Karpas-422 (cell line): ENCODE measurements at regions not wholly inside any gene's neighbourhood (a gene's known extent, or its start where the extent isn't known, plus 50 kb on each side); places are given as distances from the start of the nearest gene placed in this dataset.

Experiments used
- DNase-seq: peaks from one replicate; pipeline ENCODE4 v3.0.0-alpha.2; 2015
- H2AFZ ChIP-seq: fragments of 200-600 bp; sonication (generic); 2 replicates; pipeline ENCODE4 v1.6.1; 2014; ENCODE audit warnings: antibody characterized with exemption, low read length, mixed read lengths
- H3K27ac ChIP-seq: fragments of 200-600 bp; sonication (generic); 2 replicates; pipeline ENCODE4 v1.5.1; 2014; ENCODE audit warnings: mild to moderate bottlenecking, low read length, moderate library complexity
- H3K27me3 ChIP-seq: fragments of 200-600 bp; sonication (generic); 2 replicates; pipeline ENCODE4 v1.6.1; 2014; ENCODE audit warnings: low read length, mixed read lengths
- H3K36me3 ChIP-seq: fragments of 200-600 bp; sonication (generic); 2 replicates; pipeline ENCODE4 v1.6.1; 2014; ENCODE audit warnings: low read length, mixed read lengths; ENCODE audit not compliant: insufficient read depth
- H3K4me1 ChIP-seq: fragments of 200-600 bp; sonication (generic); 2 replicates; pipeline ENCODE4 v1.6.1; 2014; ENCODE audit warnings: mild to moderate bottlenecking, low read length, mixed read lengths
- H3K4me2 ChIP-seq: fragments of 200-600 bp; sonication (generic); 2 replicates; pipeline ENCODE4 v1.6.1; 2014; ENCODE audit warnings: low read length, low read depth, mild to moderate bottlenecking; ENCODE audit not compliant: poor library complexity, severe bottlenecking
- H3K4me3 ChIP-seq: fragments of 200-600 bp; sonication (generic); 2 replicates; pipeline ENCODE4 v1.5.1; 2014; ENCODE audit warnings: mild to moderate bottlenecking, antibody characterized with exemption, low read length, mixed read lengths
- H3K79me2 ChIP-seq: fragments of 200-600 bp; sonication (generic); 2 replicates; pipeline ENCODE4 v1.6.1; 2014; ENCODE audit warnings: mild to moderate bottlenecking, low read length, mixed read lengths
- H3K9ac ChIP-seq: fragments of 200-600 bp; sonication (generic); 2 replicates; pipeline ENCODE4 v1.6.0; 2014; ENCODE audit warnings: low read length
- H3K9me2 ChIP-seq: fragments of 200-600 bp; sonication (generic), shearing (Covaris generic); replicated peaks from 2 replicates; pipeline ENCODE4 v1.6.0; 2014; ENCODE audit warnings: mild to moderate bottlenecking, low read length, moderate library complexity; ENCODE audit not compliant: insufficient read depth
- H3K9me3 ChIP-seq: fragments of 300-700, 200-600 bp; sonication (generic); 2 replicates; pipeline ENCODE4 v1.6.1; 2014; ENCODE audit warnings: low read length, mixed read lengths
- H4K20me1 ChIP-seq: fragments of 200-600 bp; sonication (generic); 2 replicates; pipeline ENCODE4 v1.6.1; 2014; ENCODE audit warnings: mild to moderate bottlenecking, antibody characterized with exemption, low read length, low read depth; ENCODE audit not compliant: insufficient read depth

DNA sequence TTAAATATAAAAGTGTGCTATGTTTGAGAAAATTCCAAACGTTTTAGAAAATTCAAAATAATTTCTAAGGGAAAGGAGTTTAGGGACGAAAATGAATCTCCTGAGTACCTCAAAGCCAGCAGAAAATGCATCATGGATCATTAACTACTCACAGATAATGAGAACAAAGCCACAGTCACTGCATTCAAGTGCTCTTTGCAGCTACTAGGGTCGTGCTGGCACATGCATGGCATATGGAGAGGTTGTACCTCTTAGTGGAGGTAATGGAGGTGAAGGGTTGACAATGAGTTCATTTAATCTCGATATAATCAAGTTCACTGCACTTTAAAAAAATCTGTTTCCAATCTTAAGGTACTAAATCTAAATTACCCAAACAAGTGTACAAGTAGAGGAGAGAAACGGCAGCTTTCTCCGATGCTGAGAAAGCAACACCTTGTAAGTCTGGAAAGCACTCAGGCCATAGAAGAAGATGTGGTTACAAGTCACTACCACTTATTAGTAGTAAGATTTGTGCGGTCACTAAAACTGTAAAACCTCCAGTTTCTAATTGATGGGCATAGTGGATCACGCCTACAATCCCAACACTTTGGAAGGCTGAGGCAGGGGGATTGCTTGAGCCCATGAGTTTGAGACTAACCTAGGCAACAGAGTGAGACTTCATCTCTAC is 261.1 kb upstream of the ANO3 start:
- Histone ChIP-seq H3K79me2 (peaks cover 13% of the 10 kb centered on the region), H3K4me1 (peaks cover 27% of the 10 kb centered on the region), H3K27ac (no peak overlapping the region), H3K9ac (no peak overlapping the region), H2AFZ (no peak overlapping the region), H3K4me3 (no peak overlapping the region), H3K4me2 (no peak overlapping the region), H3K27me3 (no peaks in the 10 kb centered on the region), H3K36me3 (0 out of 2 replicates have a peak, but pooled peaks cover 7% of the 10 kb centered on the region), H4K20me1 (no peaks in the 10 kb centered on the region), H3K9me3 (no peaks in the 10 kb centered on the region), H3K9me2 (no peaks in the 10 kb centered on the region)
- no peak for DNase-seq

GRCh38 chr11:26072614-26073153 is 259.2 kb upstream of the ANO3 start:
- Histone ChIP-seq H4K20me1 (no peaks in the 10 kb centered on the region), H2AFZ (peak overlapping the region; percentile 17; the same call in 1 of the 2 replicates), H3K4me2 (no peak overlapping the region), H3K4me1 (peaks cover 27% of the 10 kb centered on the region), H3K27ac (peak overlapping the region; percentile 20; the same call in 1 of the 2 replicates), H3K27me3 (no peaks in the 10 kb centered on the region), H3K36me3 (0 out of 2 replicates have a peak, but pooled peaks cover 7% of the 10 kb centered on the region), H3K9me2 (no peaks in the 10 kb centered on the region), H3K4me3 (no peak overlapping the region), H3K79me2 (peaks cover 13% of the 10 kb centered on the region), H3K9ac (no peak overlapping the region), H3K9me3 (no peaks in the 10 kb centered on the region)
- DNase-seq = no peak

DNA sequence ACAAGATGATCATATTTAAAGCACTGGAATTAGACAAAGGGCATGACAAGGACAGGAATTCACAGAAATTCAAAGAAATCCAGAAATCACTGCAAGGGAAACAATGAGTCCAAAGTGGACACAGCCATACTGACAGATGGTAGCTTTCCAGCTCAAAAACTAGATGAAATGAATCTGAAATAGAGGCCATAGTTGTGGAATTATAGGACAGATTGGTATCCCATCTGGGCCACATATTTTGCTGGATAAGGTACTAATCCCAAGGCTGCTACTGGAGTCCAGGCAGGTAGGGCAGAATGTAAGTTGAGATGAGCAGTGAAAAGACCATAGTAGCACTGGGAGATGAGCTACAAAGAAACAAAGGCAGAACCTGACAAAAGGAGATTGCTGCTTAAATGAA is 258.3 kb upstream of the ANO3 start:
- H3K9ac ChIP-seq = no peak overlapping the region
- no peak overlapping the region for H3K4me3 ChIP-seq
- no peaks in the 10 kb centered on the region for H3K9me3 ChIP-seq
- H3K27ac ChIP-seq = peak overlapping the region; percentile 42; the same call in 1 of the 2 replicates
- H3K27me3 ChIP-seq = no peaks in the 10 kb centered on the region
- H3K79me2 ChIP-seq = peaks cover 13% of the 10 kb centered on the region
- H3K9me2 ChIP-seq = no peaks in the 10 kb centered on the region
- no peak for DNase-seq
- H3K4me2 ChIP-seq = no peak overlapping the region
- peaks cover 32% of the 10 kb centered on the region for H3K4me1 ChIP-seq
- 0 out of 2 replicates have a peak, but pooled peaks cover 7% of the 10 kb centered on the region for H3K36me3 ChIP-seq
- H4K20me1 ChIP-seq = no peaks in the 10 kb centered on the region
- no peak overlapping the region for H2AFZ ChIP-seq

DNA sequence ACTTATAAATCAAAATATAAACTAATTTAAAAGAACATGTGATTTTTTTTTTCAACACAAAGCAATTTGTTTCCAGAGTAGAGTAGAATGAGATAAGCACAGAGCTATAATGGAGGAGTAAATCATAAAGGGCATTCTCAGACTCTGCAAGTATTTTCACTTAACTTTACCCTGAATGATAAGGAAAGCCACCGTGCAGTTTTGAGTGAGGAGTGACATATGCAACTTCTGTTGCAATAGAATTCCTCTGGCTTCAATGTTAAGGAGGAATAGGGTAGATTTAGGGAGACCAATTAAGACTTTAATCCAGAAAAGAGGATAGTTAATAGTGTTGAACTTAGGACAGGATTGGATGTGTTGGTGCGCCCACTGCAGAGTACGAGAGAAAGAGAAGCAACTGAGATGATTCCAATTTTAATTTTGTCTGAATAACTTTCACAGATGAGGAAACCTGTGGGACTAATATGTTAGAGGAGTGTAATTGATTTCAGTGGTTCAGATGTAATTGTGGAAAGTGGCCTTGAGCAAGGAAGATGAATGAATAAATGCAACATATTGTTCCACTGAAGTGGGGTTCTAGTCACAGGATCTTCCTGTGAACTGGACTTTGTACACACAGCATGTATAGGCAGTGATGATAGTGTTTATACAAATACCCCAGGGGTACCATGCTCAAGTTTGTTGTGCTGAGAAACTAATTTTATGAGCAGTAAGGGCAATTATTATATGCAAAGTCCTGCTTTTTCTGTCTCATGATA is 255.5 kb upstream of the ANO3 start:
- peaks cover 4% of the 10 kb centered on the region for H3K79me2 ChIP-seq
- peak overlapping the region; percentile 0; the same call in 1 of the 2 replicates for H3K27ac ChIP-seq
- DNase-seq = no peak
- H3K9ac ChIP-seq = no peak overlapping the region
- H2AFZ ChIP-seq = no peak overlapping the region
- no peak overlapping the region for H3K4me3 ChIP-seq
- H3K4me1 ChIP-seq = peaks cover 47% of the 10 kb centered on the region
- no peak overlapping the region for H3K4me2 ChIP-seq
- no peaks in the 10 kb centered on the region for H3K9me2 ChIP-seq
- no peaks in the 10 kb centered on the region for H3K27me3 ChIP-seq
- no peaks in the 10 kb centered on the region for H4K20me1 ChIP-seq
- H3K36me3 ChIP-seq = 0 out of 2 replicates have a peak, but pooled peaks cover 7% of the 10 kb centered on the region
- H3K9me3 ChIP-seq = no peaks in the 10 kb centered on the region

- H3K9ac ChIP-seq = no peak overlapping the region
- no peak overlapping the region for H3K4me3 ChIP-seq
- H3K9me2 ChIP-seq = no peaks in the 10 kb centered on the region
- H3K4me1 ChIP-seq = peaks cover 40% of the 10 kb centered on the region
- 0 out of 2 replicates have a peak, but pooled peaks cover 10% of the 10 kb centered on the region for H3K36me3 ChIP-seq
- H3K4me2 ChIP-seq = peak overlapping the region; percentile 16
- H4K20me1 ChIP-seq = no peaks in the 10 kb centered on the region
- H3K79me2 ChIP-seq = peaks cover 4% of the 10 kb centered on the region
- no peak overlapping the region; the same call in 1 of the 2 replicates for H2AFZ ChIP-seq
- H3K27ac ChIP-seq = peak overlapping the region; percentile 36
- no peak for DNase-seq
- H3K27me3 ChIP-seq = no peaks in the 10 kb centered on the region
- H3K9me3 ChIP-seq = no peaks in the 10 kb centered on the region
Observed at GRCh38 chr11:26078231-26078821, 253.6 kb upstream of the ANO3 start.

GRCh38 chr11:26084313-26084712 is 247.6 kb upstream of the ANO3 start:
- no peak overlapping the region for H3K9ac ChIP-seq
- H2AFZ ChIP-seq = no peak overlapping the region
- H3K9me3 ChIP-seq = no peaks in the 10 kb centered on the region
- H3K4me2 ChIP-seq = no peak overlapping the region
- no peaks in the 10 kb centered on the region for H3K9me2 ChIP-seq
- no peaks in the 10 kb centered on the region for H3K27me3 ChIP-seq
- H3K79me2 ChIP-seq = no peaks in the 10 kb centered on the region
- H3K36me3 ChIP-seq = 0 out of 2 replicates have a peak, but pooled peaks cover 3% of the 10 kb centered on the region
- no peaks in the 10 kb centered on the region for H4K20me1 ChIP-seq
- peaks cover 70% of the 10 kb centered on the region for H3K4me1 ChIP-seq
- no peak for DNase-seq
- peak overlapping the region; percentile 97 for H3K27ac ChIP-seq
- no peak overlapping the region for H3K4me3 ChIP-seq

DNA sequence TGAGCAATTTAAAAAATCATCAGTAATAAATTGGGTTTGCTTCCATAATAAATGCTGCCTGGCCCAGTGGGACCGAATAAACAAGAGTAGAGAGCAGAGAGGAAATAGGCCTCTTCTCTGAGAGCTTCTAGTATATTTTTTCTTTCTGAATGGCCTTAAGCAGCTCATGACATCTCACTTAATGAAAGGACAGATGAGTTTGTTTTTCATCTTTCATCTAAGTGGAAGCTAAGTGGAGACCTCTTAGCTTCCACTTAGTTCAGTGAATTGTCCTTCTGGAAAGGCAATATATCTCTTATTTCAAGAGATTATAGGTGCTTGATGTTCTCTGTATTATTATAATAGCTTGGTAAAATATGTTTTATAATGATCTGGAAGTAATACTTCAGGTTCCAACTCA is 245.9 kb upstream of the ANO3 start:
- Histone ChIP-seq H3K9me2 (no peaks in the 10 kb centered on the region), H4K20me1 (no peaks in the 10 kb centered on the region), H3K79me2 (no peaks in the 10 kb centered on the region), H3K4me1 (peaks cover 74% of the 10 kb centered on the region), H2AFZ (no peak overlapping the region), H3K9me3 (no peaks in the 10 kb centered on the region), H3K27ac (peak overlapping the region; percentile 97), H3K4me2 (peak overlapping the region; percentile 58), H3K36me3 (0 out of 2 replicates have a peak, but pooled peaks cover 3% of the 10 kb centered on the region), H3K27me3 (no peaks in the 10 kb centered on the region), H3K9ac (peak overlapping the region; percentile 42; the same call in 1 of the 2 replicates), H3K4me3 (peak overlapping the region; percentile 30; the same call in 1 of the 2 replicates)
- no peak for DNase-seq
